H9 (cell line): ENCODE measurements at regions not wholly inside any gene's neighbourhood (a gene's known extent, or its start where the extent isn't known, plus 50 kb on each side); places are given as distances from the start of the nearest gene placed in this dataset.

Source experiments
- DNase-seq: peaks from one replicate; pipeline ENCODE4 v3.0.0-alpha.2; 2017
- H2AFZ ChIP-seq: one replicate; pipeline ENCODE4 v1.6.1; 2013; ENCODE audit warnings: mild to moderate bottlenecking, low read length, control low read depth, moderate library complexity
- H2AK5ac ChIP-seq: 2 replicates; pipeline ENCODE4 v1.6.1; 2013; ENCODE audit warnings: low read length, control low read depth, mixed read lengths; ENCODE audit not compliant: insufficient read length
- H2BK120ac ChIP-seq: one replicate; pipeline ENCODE4 v1.6.1; 2013; ENCODE audit warnings: low read depth, mild to moderate bottlenecking, low read length, control low read depth, inconsistent platforms; ENCODE audit not compliant: poor library complexity, severe bottlenecking
- H2BK12ac ChIP-seq: 2 replicates; pipeline ENCODE4 v1.6.1; 2013; ENCODE audit warnings: low read length, control low read depth, mixed read lengths, low read depth; ENCODE audit not compliant: insufficient read length
- H2BK15ac ChIP-seq: 2 replicates; pipeline ENCODE4 v1.6.1; 2013; ENCODE audit warnings: low read depth, low read length, control low read depth
- H2BK20ac ChIP-seq: one replicate; pipeline ENCODE4 v1.6.1; 2013; ENCODE audit warnings: low read depth, mild to moderate bottlenecking, low read length, control low read depth, inconsistent platforms; ENCODE audit not compliant: poor library complexity, severe bottlenecking
- H2BK5ac ChIP-seq: 2 replicates; pipeline ENCODE4 v1.6.1; 2013; ENCODE audit warnings: low read length, control low read depth, mixed read lengths; ENCODE audit not compliant: insufficient read length
- H3K14ac ChIP-seq: 2 replicates; pipeline ENCODE4 v1.6.1; 2013; ENCODE audit warnings: low read length, control low read depth; ENCODE audit not compliant: insufficient read depth
- H3K18ac ChIP-seq: 2 replicates; pipeline ENCODE4 v1.6.1; 2013; ENCODE audit warnings: low read depth, mild to moderate bottlenecking, mixed read lengths, low read length, control low read depth; ENCODE audit not compliant: insufficient read length
- H3K23ac ChIP-seq: 2 replicates; pipeline ENCODE4 v1.6.1; 2013; ENCODE audit warnings: low read length, control low read depth, mixed read lengths, low read depth; ENCODE audit not compliant: insufficient read length
- H3K23me2 ChIP-seq: 2 replicates; pipeline ENCODE4 v1.6.1; 2013; ENCODE audit warnings: low read depth, mild to moderate bottlenecking, mixed read lengths, low read length, control low read depth; ENCODE audit not compliant: insufficient read length, poor library complexity, severe bottlenecking
- H3K27ac ChIP-seq: 2 replicates; pipeline ENCODE4 v1.5.1; 2013; ENCODE audit warnings: low read length, control low read depth, mixed read lengths, low read depth; ENCODE audit not compliant: insufficient read length
- H3K27me3 ChIP-seq: 2 replicates; pipeline ENCODE4 v1.6.1; 2013; ENCODE audit warnings: low read length, control low read depth, inconsistent platforms; ENCODE audit not compliant: insufficient read depth
- H3K4ac ChIP-seq: 2 replicates; pipeline ENCODE4 v1.6.1; 2013; ENCODE audit warnings: low read depth, mild to moderate bottlenecking, control low read depth, inconsistent platforms, low read length, moderate library complexity
- H3K4me1 ChIP-seq: 2 replicates; pipeline ENCODE4 v1.6.1; 2013; ENCODE audit warnings: low read length, control low read depth, inconsistent platforms; ENCODE audit not compliant: insufficient read depth
- H3K4me2 ChIP-seq: 2 replicates; pipeline ENCODE4 v1.6.1; 2013; ENCODE audit warnings: low read length, control low read depth, mixed read lengths; ENCODE audit not compliant: insufficient read length, insufficient read depth
- H3K56ac ChIP-seq: 2 replicates; pipeline ENCODE4 v1.6.1; 2013; ENCODE audit warnings: low read depth, mild to moderate bottlenecking, mixed read lengths, low read length, control low read depth; ENCODE audit not compliant: insufficient read length
- H3K79me1 ChIP-seq: 2 replicates; pipeline ENCODE4 v1.6.1; 2013; ENCODE audit warnings: low read depth, mild to moderate bottlenecking, moderate library complexity, low read length, control low read depth, inconsistent platforms; ENCODE audit not compliant: insufficient read depth, poor library complexity, severe bottlenecking
- H3K79me2 ChIP-seq: 2 replicates; pipeline ENCODE4 v1.6.1; 2013; ENCODE audit warnings: low read length, control low read depth, inconsistent platforms; ENCODE audit not compliant: insufficient read depth
- H3K9ac ChIP-seq: 2 replicates; pipeline ENCODE4 v1.6.1; 2013; ENCODE audit warnings: low read length, control low read depth, mixed read lengths; ENCODE audit not compliant: insufficient read length; ENCODE audit errors: extremely low read depth
- H3K9me3 ChIP-seq: one replicate; pipeline ENCODE4 v1.6.1; 2013; ENCODE audit warnings: low read depth, low read length, inconsistent platforms; ENCODE audit not compliant: control insufficient read depth
- H3T11ph ChIP-seq: one replicate; pipeline ENCODE4 v1.6.1; 2013; ENCODE audit warnings: mild to moderate bottlenecking, low read length, control low read depth, inconsistent platforms
- H4K20me1 ChIP-seq: one replicate; pipeline ENCODE4 v1.6.1; 2013; ENCODE audit not compliant: control insufficient read depth, insufficient read length, insufficient read depth
- H4K5ac ChIP-seq: 2 replicates; pipeline ENCODE4 v1.6.1; 2013; ENCODE audit warnings: low read depth, mild to moderate bottlenecking, mixed read lengths, low read length, control low read depth; ENCODE audit not compliant: insufficient read length
- H4K8ac ChIP-seq: replicated peaks from 2 replicates; pipeline ENCODE4 v1.6.1; 2013; ENCODE audit warnings: low read length, control low read depth, mixed read lengths, low read depth; ENCODE audit not compliant: insufficient read length
- H4K91ac ChIP-seq: 2 replicates; pipeline ENCODE4 v1.6.1; 2013; ENCODE audit warnings: low read depth, mild to moderate bottlenecking, moderate library complexity, mixed read lengths, low read length, control low read depth; ENCODE audit not compliant: insufficient read length
- H3K27ac Mint-ChIP-seq, 3 experiments: 2 replicates in 2 of 3; 3 replicates in 1 of 3; pipeline ENCODE4 v1.8.0; 2020 to 2021; ENCODE audit warnings: mixed read lengths in 3 of 3, mild to moderate bottlenecking in 1 of 3, moderate library complexity in 1 of 3
- H3K27me3 Mint-ChIP-seq: 2 replicates; pipeline ENCODE4 v1.8.0; 2021; ENCODE audit warnings: low read depth, mild to moderate bottlenecking, moderate library complexity, mixed read lengths
- H3K36me3 Mint-ChIP-seq, 3 experiments: 2 replicates in 2 of 3; 3 replicates in 1 of 3; pipeline ENCODE4 v1.8.0; 2020 to 2021; ENCODE audit warnings: low read depth in 3 of 3, mixed read lengths in 3 of 3; ENCODE audit not compliant: insufficient read depth in 1 of 3
- H3K4me1 Mint-ChIP-seq, 2 experiments: 2 replicates each; pipeline ENCODE4 v1.8.0; 2020; ENCODE audit warnings: mixed read lengths in 2 of 2
- H3K4me3 Mint-ChIP-seq, 2 experiments: 2 replicates in 1 of 2; 3 replicates in 1 of 2; pipeline ENCODE4 v1.8.0; 2020 to 2021; ENCODE audit warnings: mild to moderate bottlenecking in 2 of 2, mixed read lengths in 2 of 2, moderate library complexity in 1 of 2
- H3K9me3 Mint-ChIP-seq, 2 experiments: 2 replicates in 1 of 2; 3 replicates in 1 of 2; pipeline ENCODE4 v1.8.0; 2020; ENCODE audit warnings: mild to moderate bottlenecking in 2 of 2, mixed read lengths in 2 of 2, moderate library complexity in 1 of 2
- CTCF ChIP-seq: fragments of 200-600 bp; sonication (generic); conservative IDR thresholded peaks from 3 replicates; pipeline ENCODE4 v1.8.0; 2021; ENCODE audit warnings: antibody characterized with exemption, mild to moderate bottlenecking
- WGBS: extraction: QIAGEN DNeasy Blood & Tissue Kit; methylation state at CpG from one replicate; pipeline ENCODE4 v1.1.7; 2013; ENCODE audit warnings: missing lambda C conversion rate, low lambda C conversion rate, mixed read lengths; ENCODE audit not compliant: insufficient read length; ENCODE audit errors: extremely low coverage; 5-methylcytosine and 5-hydroxymethylcytosine counted together

- no peaks in the 10 kb centered on the region for H3K9me3 ChIP-seq
- H3K9me3 Mint-ChIP-seq: no peaks in the 10 kb centered on the region
- TF ChIP-seq CTCF: no peak
- H3K23me2 ChIP-seq: no peaks in the 10 kb centered on the region
- H3K27me3 Mint-ChIP-seq: no peaks in the 10 kb centered on the region
- H3K56ac ChIP-seq: no peak overlapping the region
- H4K91ac ChIP-seq: no peak overlapping the region
- H3K23ac ChIP-seq: no peak overlapping the region
- no peaks in the 10 kb centered on the region for H3K79me2 ChIP-seq
- H3K4me1 Mint-ChIP-seq: peaks cover 9 to 11% of the 10 kb centered on the region in 2 experiments
- H3K4me1 ChIP-seq: no peaks in the 10 kb centered on the region; the same call in 1 of the 2 replicates
- no peak overlapping the region for H2BK5ac ChIP-seq
- no peak overlapping the region for H2AFZ ChIP-seq
- no peak for DNase-seq
- H4K20me1 ChIP-seq: no peaks in the 10 kb centered on the region
- H3K4me3 Mint-ChIP-seq: no peak overlapping the region
- no peak overlapping the region for H3K4ac ChIP-seq
- H3K27ac ChIP-seq: no peak overlapping the region
- no peak overlapping the region for H3K4me2 ChIP-seq
- 0 out of 7 replicates have a peak overlapping the region, but pooled peaks of 1 of the 3 experiments have one; percentile 46 for H3K27ac Mint-ChIP-seq
- H4K8ac ChIP-seq: no peak overlapping the region
- H4K5ac ChIP-seq: no peak overlapping the region
- H3T11ph ChIP-seq: no peak overlapping the region
- no peak overlapping the region for H2AK5ac ChIP-seq
- no peaks in the 10 kb centered on the region for H3K79me1 ChIP-seq
- H3K9ac ChIP-seq: no peak overlapping the region
- no peak overlapping the region for H2BK20ac ChIP-seq
- no peak overlapping the region for H3K14ac ChIP-seq
- no peaks in the 10 kb centered on the region for H3K27me3 ChIP-seq
- WGBS: no CpG with 5 or more reads among the region's 3 CpGs
- no peak overlapping the region for H2BK15ac ChIP-seq
- H2BK12ac ChIP-seq: no peak overlapping the region
- H2BK120ac ChIP-seq: no peak overlapping the region
- H3K18ac ChIP-seq: no peak overlapping the region
- no peaks in the 10 kb centered on the region for H3K36me3 Mint-ChIP-seq
Observed at GRCh38 chr3:67292356-67293121, 294.4 kb downstream of the KBTBD8 start.
